Stimulated activated CD8-positive, alpha-beta memory T cell treated with anti-CD3 and anti-CD28 coated beads, Interleukin-12 subunit alpha, Interleukin-12 subunit beta, amount 100 ng/mL, for 24 hours (primary cell): ENCODE measurements at regions not wholly inside any gene's neighbourhood (a gene's known extent, or its start where the extent isn't known, plus 50 kb on each side); places are given as distances from the start of the nearest gene placed in this dataset.

Source experiments
- DNase-seq: peaks from one replicate; pipeline ENCODE4 v3.0.0-alpha.2; 2020; ENCODE audit errors: extremely low read depth

DNA sequence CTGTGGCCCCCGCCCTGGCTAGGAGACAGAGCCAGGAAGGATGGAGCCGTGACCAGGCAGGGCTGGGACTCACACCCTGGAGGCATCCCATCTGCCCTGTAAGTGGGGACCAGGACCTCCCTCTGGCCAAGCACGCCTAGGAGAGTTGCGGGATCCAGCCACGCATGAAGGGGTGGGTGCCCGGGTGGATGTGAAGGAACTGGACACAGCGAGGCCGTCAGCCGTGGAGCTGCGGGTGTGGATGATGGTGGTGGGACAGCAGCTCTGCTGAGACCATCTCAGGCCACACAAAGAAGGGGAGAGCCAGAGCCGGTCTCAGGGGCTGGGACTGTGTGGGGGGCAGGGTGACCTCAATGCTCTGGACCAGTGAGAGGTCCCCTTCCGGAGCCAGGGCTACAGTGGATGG, 746.4 kb downstream of the BRD1 start:
- DNase-seq, result no peak

DNA sequence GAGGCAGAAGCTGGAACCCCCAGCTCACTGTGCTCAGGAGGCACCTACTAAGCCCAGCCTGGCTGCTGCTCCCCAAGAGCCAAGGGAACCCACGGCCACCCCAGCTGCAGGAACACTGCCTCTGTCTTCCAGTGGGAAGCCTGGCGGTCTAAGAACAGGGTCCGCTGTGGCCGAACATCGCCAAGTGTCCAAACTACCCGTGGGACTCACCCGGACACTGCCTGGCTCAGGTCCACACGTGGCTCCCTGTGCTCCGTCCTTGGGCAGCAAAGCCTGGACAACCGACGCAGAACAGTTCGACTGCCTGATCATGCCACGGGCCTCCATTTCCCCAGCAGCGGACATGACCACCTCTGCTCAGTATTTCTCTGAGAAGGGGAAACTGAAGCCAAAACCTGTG, 747.0 kb downstream of the BRD1 start:
- DNase-seq, result no peak

- no peak for DNase-seq
Measured at GRCh38 chr22:49079743-49080500, 747.8 kb downstream of the BRD1 start.

GRCh38 chr22:49079027-49079725, 748.5 kb downstream of the BRD1 start:
- DNase-seq, result no peak

DNA sequence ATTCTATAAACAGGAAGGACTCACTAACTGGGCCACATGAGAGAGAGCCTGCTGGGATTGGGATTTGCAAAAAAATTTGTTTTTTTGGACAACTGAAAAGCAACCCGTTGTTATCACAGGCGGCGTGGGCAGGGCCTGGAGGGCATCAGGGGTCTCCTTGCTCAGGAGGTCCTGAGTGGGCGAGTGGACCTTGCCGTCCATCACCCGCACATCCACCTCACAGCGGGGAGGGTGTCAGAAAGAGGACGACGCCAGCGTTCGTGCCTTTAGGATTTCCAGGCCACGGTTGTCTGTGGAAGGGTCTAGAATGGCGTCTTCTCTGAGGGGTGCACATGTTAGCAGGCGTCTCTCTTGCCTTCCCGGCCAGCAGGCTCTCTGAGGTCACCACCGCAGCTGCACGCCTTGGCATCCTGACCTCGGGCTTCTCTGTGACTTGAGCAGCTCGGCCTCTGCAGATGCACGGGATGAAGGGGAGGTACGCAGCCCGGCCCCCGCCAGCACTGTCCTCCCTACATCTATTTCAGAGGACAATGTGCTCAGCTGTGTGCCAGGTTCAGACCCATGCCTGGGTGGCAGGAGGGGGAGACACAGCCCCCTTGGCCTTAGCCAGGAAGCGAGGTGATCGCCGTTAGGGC, 749.5 kb downstream of the BRD1 start:
- DNase-seq, result no peak

GRCh38 chr22:49077586-49077985, 750.1 kb downstream of the BRD1 start:
- DNase-seq, result no peak

DNA sequence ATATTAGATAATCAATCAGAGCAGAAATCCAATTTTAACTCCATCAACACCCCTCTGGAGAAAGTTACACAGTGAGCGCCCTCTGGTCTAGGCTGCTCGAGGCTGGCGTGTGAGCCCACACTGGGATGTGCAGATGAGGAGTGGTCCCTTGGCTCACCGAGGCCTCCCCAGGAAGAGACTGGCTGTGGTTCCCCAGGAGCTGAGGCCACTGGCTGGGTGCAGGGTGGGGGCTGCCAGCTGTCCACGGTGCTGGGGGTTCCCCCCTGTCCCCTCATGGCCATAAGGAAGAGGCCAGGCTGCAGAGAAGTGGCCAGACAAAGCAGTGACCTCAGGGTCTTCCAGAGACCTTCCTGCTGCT, 750.7 kb downstream of the BRD1 start:
- no peak for DNase-seq

DNA sequence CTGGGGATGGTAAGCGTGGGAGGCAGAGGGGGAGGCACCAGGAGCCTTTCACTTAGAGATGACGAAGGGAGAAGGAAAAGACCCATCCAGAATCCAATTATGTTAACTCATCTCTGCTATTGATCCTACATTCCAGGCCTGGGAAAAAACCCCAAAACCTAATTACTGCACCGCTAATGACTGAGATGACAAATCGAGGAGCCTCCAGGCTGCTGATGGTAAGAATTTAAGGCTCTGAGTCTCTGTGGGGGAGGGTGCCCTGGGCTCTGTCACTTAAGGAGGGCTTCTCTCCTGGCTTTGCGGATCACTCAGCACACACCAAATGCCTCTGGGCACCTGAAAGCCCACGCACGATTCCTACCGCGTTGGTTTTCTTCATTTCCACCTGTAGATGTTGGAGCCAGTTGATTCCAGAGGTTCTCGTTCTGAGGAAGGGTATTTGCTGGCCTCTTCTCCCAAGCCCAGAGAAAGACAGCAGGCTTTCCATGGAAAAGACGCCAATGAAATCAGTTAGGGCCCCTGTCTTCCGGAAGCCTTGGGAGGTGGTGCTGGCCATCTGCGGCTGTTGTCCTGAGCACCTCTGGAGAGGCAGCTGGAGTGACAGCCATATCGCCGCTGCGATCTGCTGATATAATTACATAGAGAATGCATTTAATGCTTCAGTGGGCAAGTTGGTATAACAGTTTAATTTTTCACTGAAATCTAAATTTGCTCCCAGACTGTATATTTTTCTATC, 751.2 kb downstream of the BRD1 start:
- no peak for DNase-seq

DNA sequence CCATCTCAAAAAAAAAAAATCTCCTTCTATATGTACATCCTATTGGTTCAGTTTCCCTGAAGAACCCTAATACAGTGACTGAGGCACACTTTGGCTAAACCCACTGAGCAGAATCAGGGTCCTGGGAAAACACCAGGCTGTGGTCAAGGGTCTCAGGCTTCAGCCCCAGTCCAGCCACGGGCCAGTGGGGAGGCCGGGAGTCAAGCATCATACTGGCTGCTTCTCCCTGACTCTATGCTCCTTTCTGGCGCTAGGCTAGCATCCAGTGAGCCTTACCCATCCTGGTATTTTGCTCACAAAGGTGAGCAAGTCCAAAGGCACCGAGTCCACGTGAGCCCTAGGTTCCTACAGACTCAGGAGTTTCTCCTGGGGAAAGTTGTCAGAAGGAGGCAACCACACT, 752.5 kb downstream of the BRD1 start:
- DNase-seq, result no peak

DNA sequence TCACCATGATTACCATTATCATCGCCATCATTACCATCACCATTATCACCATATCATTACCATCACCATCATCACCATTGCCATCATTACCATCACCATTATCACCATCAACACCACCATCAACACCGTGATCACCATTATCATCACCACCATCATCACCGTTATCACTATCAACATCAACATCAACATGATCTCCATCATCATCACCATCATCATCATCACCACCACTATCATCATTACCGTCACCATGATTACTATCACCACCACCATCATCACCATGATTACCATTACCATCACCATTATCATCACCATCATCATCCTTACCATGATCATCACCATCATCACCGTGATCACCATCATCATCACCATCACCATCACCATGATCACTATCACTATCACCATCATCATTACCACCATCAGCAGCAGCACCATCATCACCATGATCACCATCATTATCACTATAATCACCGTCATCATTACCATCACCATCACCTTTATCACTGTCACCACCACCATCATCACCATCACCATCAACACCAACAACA, 753.7 kb downstream of the BRD1 start:
- DNase-seq, result no peak

DNA sequence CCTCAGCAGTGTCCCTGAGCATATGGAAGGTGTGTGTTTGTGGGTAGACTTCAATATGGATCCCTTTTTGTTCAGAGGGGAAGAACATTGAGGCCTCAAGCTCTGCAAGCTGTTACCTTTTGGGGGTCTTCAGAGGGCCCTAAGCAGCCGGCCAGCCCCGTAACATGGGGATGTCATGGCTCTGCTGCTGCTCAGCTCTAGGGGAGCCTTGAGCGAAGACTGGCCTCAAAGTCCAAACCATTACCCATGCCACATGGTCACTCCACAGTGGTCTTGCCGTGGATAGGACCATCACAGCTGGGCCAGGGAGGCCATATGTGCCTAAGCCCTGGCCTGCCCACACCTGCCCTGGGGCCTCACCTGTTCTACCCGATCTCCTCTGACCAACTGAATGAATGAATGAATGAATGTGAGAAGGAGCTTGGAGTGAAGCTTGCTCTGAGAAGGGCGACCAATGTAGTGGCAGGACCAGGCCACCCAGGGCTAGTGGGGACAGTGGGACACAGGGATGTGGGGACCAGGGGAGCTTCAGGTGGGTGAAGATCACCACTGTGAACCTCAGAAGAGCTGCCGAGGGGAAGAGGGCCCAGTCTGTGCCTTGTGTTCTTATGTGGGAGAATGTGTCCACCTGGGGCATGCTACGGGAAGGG, 754.6 kb downstream of the BRD1 start:
- no peak for DNase-seq

- DNase-seq, result no peak
Measured at GRCh38 chr22:49070501-49070900, 757.2 kb downstream of the BRD1 start.

GRCh38 chr22:49068861-49069500, 758.7 kb downstream of the BRD1 start:
- no peak for DNase-seq

DNA sequence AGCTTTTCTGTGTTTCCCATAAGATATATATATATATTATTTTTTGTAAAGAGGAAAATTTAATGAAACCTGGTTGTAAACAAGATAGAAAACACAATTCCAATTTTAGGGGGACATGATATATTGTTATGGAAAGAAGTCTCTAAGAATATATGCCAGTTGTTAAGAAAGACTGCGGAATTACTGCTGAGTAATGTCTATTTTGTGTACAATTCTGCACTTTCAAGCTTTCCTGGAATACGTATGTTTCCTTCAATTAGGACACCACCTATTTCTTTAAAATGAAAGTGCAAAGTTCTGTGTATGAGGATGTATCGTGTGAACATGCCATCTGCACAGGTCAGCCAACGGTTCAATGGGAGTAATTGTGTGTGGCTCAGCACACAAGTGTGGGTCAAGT, 760.2 kb downstream of the BRD1 start:
- no peak for DNase-seq

DNA sequence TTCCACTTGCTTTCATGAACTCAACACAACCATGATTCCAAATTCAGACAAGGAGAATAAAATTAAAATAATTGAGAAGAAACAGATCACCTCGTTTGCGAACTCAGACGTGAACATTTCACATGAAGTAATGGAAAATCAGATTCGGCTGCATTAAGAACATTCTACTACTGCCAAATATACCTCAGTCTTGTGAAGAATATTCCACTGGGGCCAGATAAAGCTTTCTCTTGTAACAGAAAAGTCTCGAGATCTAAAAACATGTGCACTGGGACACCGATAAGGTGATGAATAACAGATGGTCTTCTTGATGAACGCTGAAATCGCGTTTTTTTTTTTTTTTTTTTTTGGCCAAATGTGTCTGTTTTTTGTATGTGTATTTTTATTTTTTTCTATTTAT, 761.1 kb downstream of the BRD1 start:
- DNase-seq, result no peak

DNA sequence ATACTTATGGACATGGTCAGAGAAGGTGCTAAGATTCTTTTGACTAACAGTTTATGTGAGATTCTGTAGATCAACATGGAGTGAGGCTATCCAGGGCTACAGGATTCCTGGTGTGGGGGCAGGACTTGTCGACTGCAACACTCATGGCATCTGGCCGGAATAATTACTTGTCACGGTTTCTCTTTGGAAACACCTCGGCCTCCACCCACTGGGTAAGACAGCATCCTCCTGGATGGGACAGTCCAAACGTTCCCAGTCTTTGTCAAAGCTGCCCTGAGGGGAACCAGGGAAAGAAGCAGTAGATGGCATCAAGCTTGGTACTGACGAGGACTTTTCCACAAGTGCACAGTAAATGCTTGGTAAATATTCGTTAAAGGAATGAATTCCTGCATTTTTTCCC, 762.8 kb downstream of the BRD1 start:
- no peak for DNase-seq

GRCh38 chr22:49063545-49063890, 764.2 kb downstream of the BRD1 start:
- no peak for DNase-seq

- no peak for DNase-seq
Measured at GRCh38 chr22:49062802-49063544, 764.7 kb downstream of the BRD1 start.

DNA sequence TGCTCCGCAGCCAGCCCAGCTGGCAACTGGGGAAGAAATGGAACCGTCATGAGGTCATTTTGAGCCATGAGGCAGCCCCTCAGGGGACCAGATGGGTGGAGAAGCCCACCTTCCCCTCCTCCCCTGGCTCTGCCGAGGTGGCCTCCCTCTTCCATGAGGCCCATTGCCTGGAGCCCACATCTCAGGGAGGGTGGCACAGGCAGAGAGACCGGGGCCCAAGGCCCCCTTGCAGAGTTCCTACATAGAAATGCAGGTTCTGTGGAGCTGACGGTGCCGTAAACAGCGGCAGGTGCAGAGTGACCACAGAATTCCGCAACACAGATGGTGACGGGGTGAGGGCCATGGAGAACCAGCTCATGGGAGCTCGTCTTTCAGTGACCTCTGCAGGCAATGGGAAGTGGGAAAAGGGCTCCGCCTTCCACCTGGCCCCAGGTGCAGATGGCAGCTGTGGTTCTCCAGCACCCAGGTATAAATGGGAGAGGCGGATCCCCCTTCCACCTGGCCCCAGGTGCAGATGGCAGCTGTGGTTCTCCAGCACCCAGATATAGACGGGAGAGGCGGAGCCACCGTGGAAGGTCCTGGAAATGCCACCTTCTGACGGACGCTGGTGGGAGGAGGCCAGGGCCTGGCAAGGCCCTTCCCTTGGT, 765.4 kb downstream of the BRD1 start:
- DNase-seq, result no peak

DNA sequence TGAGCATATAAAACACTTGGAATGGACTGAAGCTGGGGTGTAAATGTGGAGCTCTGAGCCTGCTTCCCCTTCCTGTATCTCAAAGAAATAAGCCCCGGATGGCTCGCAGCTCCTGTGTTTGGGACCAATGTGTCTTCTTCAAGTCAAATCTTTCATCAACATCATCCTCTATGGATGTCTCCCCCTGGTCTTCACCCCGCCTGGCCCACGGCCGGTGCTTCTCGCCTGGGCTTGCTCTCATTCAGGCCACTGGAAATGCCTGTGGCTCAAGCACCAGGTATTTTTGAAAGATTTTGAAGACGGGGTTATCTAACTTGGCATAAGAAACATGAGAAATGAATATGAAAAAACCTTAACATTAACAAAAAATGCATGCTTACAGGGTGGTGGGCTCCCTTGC, 769.8 kb downstream of the BRD1 start:
- DNase-seq, result no peak
